Neural crest cell (in vitro differentiated cells): ENCODE measurements at regions not wholly inside any gene's neighbourhood (a gene's known extent, or its start where the extent isn't known, plus 50 kb on each side); places are given as distances from the start of the nearest gene placed in this dataset.

Source experiments
- DNase-seq: peaks from one replicate; pipeline ENCODE4 v3.0.0; 2021; ENCODE audit warnings: low read depth, mixed read lengths, low spot score
- H3K27ac Mint-ChIP-seq: one replicate; pipeline ENCODE4 v1.8.0; 2021; ENCODE audit warnings: mild to moderate bottlenecking, mixed read lengths; ENCODE audit not compliant: unreplicated experiment
- H3K27me3 Mint-ChIP-seq: 2 replicates; pipeline ENCODE4 v1.8.0; 2021; ENCODE audit warnings: low read depth, mild to moderate bottlenecking, mixed read lengths
- H3K36me3 Mint-ChIP-seq: 2 replicates; pipeline ENCODE4 v1.8.0; 2021; ENCODE audit warnings: low read depth, mild to moderate bottlenecking, mixed read lengths
- H3K4me1 Mint-ChIP-seq: 2 replicates; pipeline ENCODE4 v1.8.0; 2021; ENCODE audit warnings: mixed read lengths
- H3K4me3 Mint-ChIP-seq: one replicate; pipeline ENCODE4 v1.8.0; 2021; ENCODE audit warnings: mild to moderate bottlenecking, mixed read lengths
- H3K9me3 Mint-ChIP-seq: 2 replicates; pipeline ENCODE4 v1.8.0; 2021; ENCODE audit warnings: mixed read lengths
- TF ChIP-seq, protein P1 (sequence below): fragments of 200-600 bp; sonication (generic); conservative IDR thresholded peaks from 2 replicates; pipeline ENCODE4 v1.5.0; 2021; ENCODE audit warnings: antibody characterized with exemption, mild to moderate bottlenecking

DNA sequence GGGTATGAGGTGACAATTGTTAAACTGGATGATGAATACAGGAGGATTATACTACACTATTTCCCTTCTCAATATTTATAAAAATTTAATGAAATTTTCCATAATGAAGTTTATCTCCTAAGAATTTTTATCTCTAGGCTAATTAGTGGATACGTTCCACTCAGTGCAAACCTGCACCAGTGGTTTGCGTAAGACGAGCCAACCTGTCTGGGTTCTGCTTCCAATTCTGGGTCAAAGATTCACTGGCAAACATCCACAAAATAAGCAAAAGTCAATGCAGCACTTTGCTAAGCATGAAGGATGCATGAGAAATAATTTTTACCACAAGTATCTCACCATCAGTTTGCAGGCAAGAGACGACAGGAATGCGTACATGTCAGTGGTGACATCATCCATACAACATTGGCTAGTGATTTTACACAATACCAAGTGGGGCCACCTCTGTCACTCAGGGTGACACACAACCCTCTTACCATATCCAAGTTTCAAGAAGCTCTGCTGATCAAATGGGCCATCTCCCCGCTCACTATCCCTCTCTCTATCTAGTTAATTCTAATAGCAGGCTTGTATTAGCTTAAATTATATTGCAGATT is 51.7 kb downstream of the FAM50B start:
- no peaks in the 10 kb centered on the region for H3K36me3 Mint-ChIP-seq
- H3K4me3 Mint-ChIP-seq, result no peak overlapping the region
- TF ChIP-seq, protein P1, sequence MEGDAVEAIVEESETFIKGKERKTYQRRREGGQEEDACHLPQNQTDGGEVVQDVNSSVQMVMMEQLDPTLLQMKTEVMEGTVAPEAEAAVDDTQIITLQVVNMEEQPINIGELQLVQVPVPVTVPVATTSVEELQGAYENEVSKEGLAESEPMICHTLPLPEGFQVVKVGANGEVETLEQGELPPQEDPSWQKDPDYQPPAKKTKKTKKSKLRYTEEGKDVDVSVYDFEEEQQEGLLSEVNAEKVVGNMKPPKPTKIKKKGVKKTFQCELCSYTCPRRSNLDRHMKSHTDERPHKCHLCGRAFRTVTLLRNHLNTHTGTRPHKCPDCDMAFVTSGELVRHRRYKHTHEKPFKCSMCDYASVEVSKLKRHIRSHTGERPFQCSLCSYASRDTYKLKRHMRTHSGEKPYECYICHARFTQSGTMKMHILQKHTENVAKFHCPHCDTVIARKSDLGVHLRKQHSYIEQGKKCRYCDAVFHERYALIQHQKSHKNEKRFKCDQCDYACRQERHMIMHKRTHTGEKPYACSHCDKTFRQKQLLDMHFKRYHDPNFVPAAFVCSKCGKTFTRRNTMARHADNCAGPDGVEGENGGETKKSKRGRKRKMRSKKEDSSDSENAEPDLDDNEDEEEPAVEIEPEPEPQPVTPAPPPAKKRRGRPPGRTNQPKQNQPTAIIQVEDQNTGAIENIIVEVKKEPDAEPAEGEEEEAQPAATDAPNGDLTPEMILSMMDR, result no peak
- DNase-seq, result no peak
- peaks cover 20% of the 10 kb centered on the region for H3K27me3 Mint-ChIP-seq
- H3K9me3 Mint-ChIP-seq, result peaks cover 4% of the 10 kb centered on the region
- H3K4me1 Mint-ChIP-seq, result peaks cover 13% of the 10 kb centered on the region
- H3K27ac Mint-ChIP-seq, result no peak overlapping the region

DNA sequence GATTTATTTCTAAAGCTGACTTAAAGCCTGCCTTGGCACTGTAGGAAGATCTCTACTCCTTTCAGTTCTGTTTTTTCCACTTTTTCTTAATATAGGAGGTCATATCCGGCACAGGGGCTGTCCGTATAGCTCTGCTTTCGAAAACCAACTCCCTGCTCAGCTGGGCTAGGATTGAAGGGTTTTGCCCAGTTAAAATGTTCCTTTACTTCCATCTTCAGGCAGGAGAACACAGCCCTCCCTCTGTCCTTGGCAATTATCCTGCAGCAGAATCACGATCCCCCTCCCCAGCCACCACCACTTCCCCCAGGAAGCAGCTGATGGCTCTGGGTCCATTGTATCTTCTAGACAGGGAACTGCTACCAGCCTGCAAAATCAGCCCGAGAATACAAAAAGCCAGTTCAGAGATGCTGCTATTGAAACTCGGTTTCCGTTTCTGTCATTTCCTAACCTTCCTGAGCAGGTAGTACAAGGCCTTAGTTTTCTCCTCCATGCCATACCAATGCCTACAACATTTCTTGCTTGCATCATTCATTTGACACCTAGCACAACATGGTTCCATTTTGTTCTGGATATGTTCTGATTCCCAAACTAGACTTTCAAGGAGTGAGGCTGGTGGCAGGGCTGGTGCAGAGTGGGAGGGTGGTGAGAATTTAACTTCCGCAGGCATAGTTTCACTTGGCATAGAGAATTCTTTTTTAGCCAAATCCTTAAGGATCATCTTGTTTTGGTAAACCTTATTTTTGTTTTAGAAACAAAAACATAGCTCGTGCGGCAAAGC is 53.9 kb downstream of the FAM50B start:
- TF ChIP-seq, protein P1, result no peak
- no peaks in the 10 kb centered on the region for H3K36me3 Mint-ChIP-seq
- no peak for DNase-seq
- no peak overlapping the region for H3K4me3 Mint-ChIP-seq
- peaks cover 40% of the 10 kb centered on the region for H3K27me3 Mint-ChIP-seq
- no peak overlapping the region for H3K27ac Mint-ChIP-seq
- H3K4me1 Mint-ChIP-seq, result peaks cover 32% of the 10 kb centered on the region
- peaks cover 3% of the 10 kb centered on the region for H3K9me3 Mint-ChIP-seq

- no peak for DNase-seq
- Mint-ChIP-seq H3K27ac (no peak overlapping the region), H3K36me3 (no peaks in the 10 kb centered on the region), H3K9me3 (no peaks in the 10 kb centered on the region), H3K4me1 (peaks cover 34% of the 10 kb centered on the region), H3K27me3 (peaks cover 54% of the 10 kb centered on the region), H3K4me3 (no peak overlapping the region)
- TF ChIP-seq, protein P1, result no peak
Measured at GRCh38 chr6:3904518-3904917, 55.3 kb downstream of the FAM50B start.

- Mint-ChIP-seq H3K27me3 (peaks cover 62% of the 10 kb centered on the region), H3K9me3 (no peaks in the 10 kb centered on the region), H3K4me3 (no peak overlapping the region), H3K4me1 (peaks cover 46% of the 10 kb centered on the region), H3K27ac (peak overlapping the region; percentile 86), H3K36me3 (no peaks in the 10 kb centered on the region)
- TF ChIP-seq, protein P1, result no peak
- no peak for DNase-seq
Measured at GRCh38 chr6:3905945-3906845, 57.0 kb downstream of the FAM50B start.

DNA sequence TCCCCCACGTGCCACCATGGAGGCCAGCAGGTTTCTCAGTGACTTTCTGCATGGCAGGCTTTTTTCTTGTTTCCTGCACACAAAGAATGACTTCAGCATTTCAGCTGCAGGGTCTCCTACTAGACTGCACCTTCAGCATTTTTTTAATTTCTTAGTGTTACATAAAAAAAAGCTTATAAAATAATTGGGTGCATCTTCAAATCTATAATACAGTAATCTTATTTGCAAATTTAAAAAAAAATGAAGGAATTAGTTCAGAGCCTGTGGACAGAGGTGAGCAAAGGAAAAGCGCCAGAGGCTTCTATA is 57.6 kb downstream of the FAM50B start:
- Mint-ChIP-seq H3K4me1 (peaks cover 49% of the 10 kb centered on the region), H3K9me3 (no peaks in the 10 kb centered on the region), H3K36me3 (no peaks in the 10 kb centered on the region), H3K27me3 (peaks cover 62% of the 10 kb centered on the region), H3K27ac (peak overlapping the region; percentile 83), H3K4me3 (no peak overlapping the region)
- no peak for DNase-seq
- TF ChIP-seq, protein P1, result no peak
